Lower leg skin (tissue), 3 donors: ENCODE measurements at regions not wholly inside any gene's neighbourhood (a gene's known extent, or its start where the extent isn't known, plus 50 kb on each side); places are given as distances from the start of the nearest gene placed in this dataset.

Experiments used
- POLR2A ChIP-seq, 2 donors: fragments of 450-650 bp; IDR thresholded peaks; one replicate each; pipeline ENCODE4 v1.6.1; 2016 to 2017; ENCODE audit warnings: antibody characterized with exemption in 2 of 2, mild to moderate bottlenecking in 1 of 2, moderate library complexity in 1 of 2
- TF ChIP-seq, protein P1 (sequence below), 3 donors: fragments of 450-650 bp; IDR thresholded peaks; one replicate each; pipeline ENCODE4 v1.5.1; 2016; ENCODE audit warnings: antibody characterized with exemption in 3 of 3, mild to moderate bottlenecking in 3 of 3, moderate library complexity in 2 of 3

DNA sequence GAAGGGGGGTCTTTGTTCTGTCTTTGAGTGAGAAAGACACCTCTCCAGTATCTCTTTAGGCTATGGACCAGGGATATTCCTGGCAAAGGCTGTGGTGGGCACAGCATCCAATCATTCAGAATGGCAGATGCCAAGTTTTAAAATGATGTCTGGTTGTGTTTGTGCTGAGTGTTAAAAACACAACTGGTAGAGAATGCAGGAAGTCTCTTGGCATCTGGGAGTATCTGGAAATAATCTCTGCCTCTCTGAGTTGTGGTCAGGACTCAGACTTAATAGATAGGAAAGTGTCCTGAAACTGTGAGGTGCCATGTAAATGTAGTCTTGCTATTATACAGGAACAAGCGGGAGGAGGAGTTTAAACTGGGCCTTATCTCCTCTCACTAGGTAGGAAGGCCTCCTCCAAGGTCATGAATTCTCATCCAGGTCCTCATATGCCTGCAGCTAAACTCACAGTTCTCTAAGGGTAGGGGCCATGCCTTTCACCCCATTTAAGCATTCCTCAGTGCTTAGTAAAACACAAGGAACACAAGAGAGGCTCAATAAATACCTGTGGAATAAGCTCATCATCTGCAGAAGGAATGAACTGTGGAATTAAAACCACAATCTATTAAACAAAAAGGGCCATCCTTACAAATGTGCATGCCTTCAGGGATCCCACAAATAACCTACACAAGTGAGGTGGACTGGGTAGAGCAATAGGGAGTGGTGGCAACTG, 317.6 kb downstream of the CBLN1 start:
- TF ChIP-seq, protein P1, sequence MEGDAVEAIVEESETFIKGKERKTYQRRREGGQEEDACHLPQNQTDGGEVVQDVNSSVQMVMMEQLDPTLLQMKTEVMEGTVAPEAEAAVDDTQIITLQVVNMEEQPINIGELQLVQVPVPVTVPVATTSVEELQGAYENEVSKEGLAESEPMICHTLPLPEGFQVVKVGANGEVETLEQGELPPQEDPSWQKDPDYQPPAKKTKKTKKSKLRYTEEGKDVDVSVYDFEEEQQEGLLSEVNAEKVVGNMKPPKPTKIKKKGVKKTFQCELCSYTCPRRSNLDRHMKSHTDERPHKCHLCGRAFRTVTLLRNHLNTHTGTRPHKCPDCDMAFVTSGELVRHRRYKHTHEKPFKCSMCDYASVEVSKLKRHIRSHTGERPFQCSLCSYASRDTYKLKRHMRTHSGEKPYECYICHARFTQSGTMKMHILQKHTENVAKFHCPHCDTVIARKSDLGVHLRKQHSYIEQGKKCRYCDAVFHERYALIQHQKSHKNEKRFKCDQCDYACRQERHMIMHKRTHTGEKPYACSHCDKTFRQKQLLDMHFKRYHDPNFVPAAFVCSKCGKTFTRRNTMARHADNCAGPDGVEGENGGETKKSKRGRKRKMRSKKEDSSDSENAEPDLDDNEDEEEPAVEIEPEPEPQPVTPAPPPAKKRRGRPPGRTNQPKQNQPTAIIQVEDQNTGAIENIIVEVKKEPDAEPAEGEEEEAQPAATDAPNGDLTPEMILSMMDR (IDR thresholded peaks at IDR 0.05): no peak
- no peak for TF ChIP-seq POLR2A (IDR thresholded peaks at IDR 0.05)
